GM21381 (cell line): ENCODE measurements at regions not wholly inside any gene's neighbourhood (a gene's known extent, or its start where the extent isn't known, plus 50 kb on each side); places are given as distances from the start of the nearest gene placed in this dataset.

Experiments
- ATAC-seq: cut with Tn5 transposase; IDR thresholded peaks from one replicate; pipeline ENCODE4 v1.9.1; 2021; ENCODE audit warnings: mild to moderate bottlenecking, moderate library complexity; ENCODE audit not compliant: unreplicated experiment

DNA sequence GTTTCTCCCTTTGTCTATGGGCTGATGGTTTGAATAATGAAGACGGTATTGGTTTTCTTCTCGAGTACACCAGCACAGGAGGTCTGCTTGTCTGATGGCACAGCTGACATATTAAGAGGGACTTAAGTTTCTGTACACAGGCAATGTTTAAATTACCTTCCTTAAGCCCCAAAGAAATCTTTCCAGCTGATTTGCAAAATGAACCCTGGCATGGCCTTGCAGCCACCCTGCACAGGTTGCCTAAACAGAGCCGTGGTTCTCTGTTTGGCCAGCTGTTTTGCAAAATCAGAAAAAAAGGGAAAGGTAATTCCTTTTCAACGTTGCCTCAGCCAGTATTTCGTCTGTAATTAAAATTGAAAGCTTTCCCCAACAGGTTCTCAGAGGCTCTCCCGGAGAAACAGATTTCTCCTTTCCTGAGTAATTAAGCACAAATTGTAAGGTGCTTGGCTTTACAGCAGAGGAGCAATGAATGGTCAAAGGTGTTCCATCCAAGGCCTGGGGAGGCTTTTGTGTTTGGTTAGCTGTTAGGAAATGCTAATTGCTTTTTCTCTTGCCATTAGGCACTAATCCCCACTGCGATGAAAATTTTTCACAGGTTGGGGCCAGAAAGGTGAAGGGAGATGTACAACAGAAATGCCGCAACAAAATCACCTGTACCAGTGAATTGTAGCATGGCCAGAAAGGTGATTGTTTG, 138.9 kb downstream of the RASEF start:
- no peak for ATAC-seq
